GM13977 (cell line): ENCODE measurements at regions not wholly inside any gene's neighbourhood (a gene's known extent, or its start where the extent isn't known, plus 50 kb on each side); places are given as distances from the start of the nearest gene placed in this dataset.

Experiments used
- DNase-seq: peaks from one replicate; pipeline ENCODE4 v3.0.0; 2012; ENCODE audit warnings: low spot score
- in situ Hi-C: fragments of 300-500 bp; cut with MboI; formaldehyde crosslinking; loops from one replicate; pipeline ENCODE4 v1.12.0; 2022; ENCODE audit warnings: low sequenced_read_pairs, low pct_unique_long_range_greater_than_20kb, mixed read lengths, inconsistent platforms; ENCODE audit not compliant: unreplicated experiment
- TF ChIP-seq, protein P1 (sequence below): IDR thresholded peaks from 2 replicates; pipeline ENCODE4 v1.5.1; 2012; ENCODE audit warnings: mild to moderate bottlenecking, control low read depth; ENCODE audit not compliant: insufficient read depth; ENCODE audit errors: extremely low read depth, missing control alignments

GRCh38 chr2:129345540-129345939 is 633.9 kb upstream of the RAB6C start:
- TF ChIP-seq, protein P1, sequence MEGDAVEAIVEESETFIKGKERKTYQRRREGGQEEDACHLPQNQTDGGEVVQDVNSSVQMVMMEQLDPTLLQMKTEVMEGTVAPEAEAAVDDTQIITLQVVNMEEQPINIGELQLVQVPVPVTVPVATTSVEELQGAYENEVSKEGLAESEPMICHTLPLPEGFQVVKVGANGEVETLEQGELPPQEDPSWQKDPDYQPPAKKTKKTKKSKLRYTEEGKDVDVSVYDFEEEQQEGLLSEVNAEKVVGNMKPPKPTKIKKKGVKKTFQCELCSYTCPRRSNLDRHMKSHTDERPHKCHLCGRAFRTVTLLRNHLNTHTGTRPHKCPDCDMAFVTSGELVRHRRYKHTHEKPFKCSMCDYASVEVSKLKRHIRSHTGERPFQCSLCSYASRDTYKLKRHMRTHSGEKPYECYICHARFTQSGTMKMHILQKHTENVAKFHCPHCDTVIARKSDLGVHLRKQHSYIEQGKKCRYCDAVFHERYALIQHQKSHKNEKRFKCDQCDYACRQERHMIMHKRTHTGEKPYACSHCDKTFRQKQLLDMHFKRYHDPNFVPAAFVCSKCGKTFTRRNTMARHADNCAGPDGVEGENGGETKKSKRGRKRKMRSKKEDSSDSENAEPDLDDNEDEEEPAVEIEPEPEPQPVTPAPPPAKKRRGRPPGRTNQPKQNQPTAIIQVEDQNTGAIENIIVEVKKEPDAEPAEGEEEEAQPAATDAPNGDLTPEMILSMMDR = no peak
- in situ Hi-C loops = no loop called here
- no peak for DNase-seq

- in situ Hi-C loops = no loop called here
- TF ChIP-seq, protein P1 = no peak
- DNase-seq = peak; percentile 45
Observed at GRCh38 chr2:129347486-129348217, 631.8 kb upstream of the RAB6C start.

- TF ChIP-seq, protein P1 = no peak
- in situ Hi-C loops = no loop called here
- DNase-seq = no peak
Observed at GRCh38 chr2:129354631-129355030, 624.8 kb upstream of the RAB6C start.

- no peak for DNase-seq
- TF ChIP-seq, protein P1 = no peak
- in situ Hi-C loops = no loop called here
Observed at GRCh38 chr2:129361688-129362087, 617.8 kb upstream of the RAB6C start.

- no peak for DNase-seq
- in situ Hi-C loops = no loop called here
- TF ChIP-seq, protein P1 = no peak
Observed at GRCh38 chr2:129366263-129366662, 613.2 kb upstream of the RAB6C start.

GRCh38 chr2:129367107-129367506 is 612.4 kb upstream of the RAB6C start:
- TF ChIP-seq, protein P1 = no peak
- no peak for DNase-seq
- in situ Hi-C loops = no loop called here
